Liver (tissue), 8 donors: ENCODE measurements at regions not wholly inside any gene's neighbourhood (a gene's known extent, or its start where the extent isn't known, plus 50 kb on each side); places are given as distances from the start of the nearest gene placed in this dataset.

Experiments used
- DNase-seq: peaks from one replicate; pipeline ENCODE4 v3.0.0-alpha.2; 2017; ENCODE audit warnings: low spot score
- H3K27ac ChIP-seq, 2 donors: one replicate each; pipeline ENCODE4 v1.7.0; 2013; ENCODE audit warnings: inconsistent platforms in 2 of 2, low read length in 2 of 2, control low read depth in 1 of 2, low read depth in 1 of 2, mild to moderate bottlenecking in 1 of 2
- H3K27me3 ChIP-seq, 4 donors: one replicate each; pipeline versions ENCODE4 v1.6.1 to v1.7.0; 2013; ENCODE audit warnings: low read length in 3 of 4, inconsistent platforms in 1 of 4, mild to moderate bottlenecking in 1 of 4, moderate library complexity in 1 of 4; ENCODE audit not compliant: control insufficient read depth in 4 of 4, insufficient read depth in 4 of 4
- H3K36me3 ChIP-seq, 4 donors: one replicate each; pipeline versions ENCODE4 v1.6.1 to v1.7.0; 2013; ENCODE audit warnings: low read length in 3 of 4, mild to moderate bottlenecking in 3 of 4, low read depth in 1 of 4, moderate library complexity in 1 of 4; ENCODE audit not compliant: control insufficient read depth in 4 of 4, insufficient read depth in 3 of 4
- H3K4me1 ChIP-seq, 4 donors: one replicate each; pipeline versions ENCODE4 v1.6.1 to v1.7.0; 2013; ENCODE audit warnings: low read length in 3 of 4, mild to moderate bottlenecking in 3 of 4, moderate library complexity in 1 of 4; ENCODE audit not compliant: control insufficient read depth in 4 of 4, insufficient read depth in 4 of 4
- H3K4me3 ChIP-seq, 3 donors: one replicate each; pipeline versions ENCODE4 v1.6.1 to v1.7.0; 2013; ENCODE audit warnings: low read length in 3 of 3, control low read depth in 1 of 3, low read depth in 1 of 3, mild to moderate bottlenecking in 1 of 3
- H3K9ac ChIP-seq, 2 donors: one replicate each; pipeline ENCODE4 v1.7.0; 2013; ENCODE audit warnings: low read length in 2 of 2, mild to moderate bottlenecking in 2 of 2, moderate library complexity in 2 of 2, control low read depth in 1 of 2, low read depth in 1 of 2
- H3K9me3 ChIP-seq, 4 donors: one replicate each; pipeline versions ENCODE4 v1.6.1 to v1.7.0; 2013; ENCODE audit warnings: low read length in 3 of 4; ENCODE audit not compliant: control insufficient read depth in 4 of 4
- ATF3 ChIP-seq: IDR thresholded peaks from 2 replicates; pipeline ENCODE4 v1.6.1; 2016; ENCODE audit warnings: antibody characterized with exemption
- EGR1 ChIP-seq, 2 donors: IDR thresholded peaks; 2 replicates each; pipeline ENCODE4 v1.6.1; 2016 to 2018; ENCODE audit warnings: antibody characterized with exemption in 2 of 2, low read depth in 2 of 2
- FOXA1 ChIP-seq: IDR thresholded peaks from 2 replicates; pipeline ENCODE4 v1.6.1; 2016; ENCODE audit warnings: antibody characterized with exemption
- FOXA2 ChIP-seq: IDR thresholded peaks from 2 replicates; pipeline ENCODE4 v1.6.1; 2016; ENCODE audit warnings: antibody characterized with exemption
- GABPA ChIP-seq, 2 donors: IDR thresholded peaks in 1 of 2; conservative IDR thresholded peaks in 1 of 2; 2 replicates each; pipeline ENCODE4 v1.6.1; 2016; ENCODE audit warnings: antibody characterized with exemption in 2 of 2, mild to moderate bottlenecking in 1 of 2, moderate library complexity in 1 of 2
- HNF4A ChIP-seq, 2 donors: conservative IDR thresholded peaks; 2 replicates each; pipeline ENCODE4 v1.6.1; 2016; ENCODE audit warnings: antibody characterized with exemption in 2 of 2, mild to moderate bottlenecking in 2 of 2
- HNF4G ChIP-seq: IDR thresholded peaks from 2 replicates; pipeline ENCODE4 v1.6.1; 2016; ENCODE audit warnings: antibody characterized with exemption
- JUND ChIP-seq, 2 donors: IDR thresholded peaks; 2 replicates each; pipeline ENCODE4 v1.6.1; 2016; ENCODE audit warnings: antibody characterized with exemption in 2 of 2
- MAX ChIP-seq: IDR thresholded peaks from 2 replicates; pipeline ENCODE4 v1.6.1; 2016; ENCODE audit warnings: antibody characterized with exemption
- NR2F2 ChIP-seq: IDR thresholded peaks from 2 replicates; pipeline ENCODE4 v1.6.1; 2016; ENCODE audit warnings: antibody characterized with exemption
- RAD21 ChIP-seq, 2 donors: IDR thresholded peaks; 2 replicates each; pipeline ENCODE4 v1.6.1; 2016; ENCODE audit warnings: antibody characterized with exemption in 2 of 2, mild to moderate bottlenecking in 2 of 2
- RXRA ChIP-seq, 2 donors: IDR thresholded peaks; 2 replicates each; pipeline ENCODE4 v1.6.1; 2017 to 2018; ENCODE audit warnings: antibody characterized with exemption in 2 of 2, mild to moderate bottlenecking in 1 of 2
- SP1 ChIP-seq: IDR thresholded peaks from 2 replicates; pipeline ENCODE4 v1.6.1; 2018; ENCODE audit warnings: antibody characterized with exemption, mild to moderate bottlenecking
- TAF1 ChIP-seq: conservative IDR thresholded peaks from 2 replicates; pipeline ENCODE4 v1.6.1; 2016; ENCODE audit warnings: antibody characterized with exemption, mild to moderate bottlenecking
- YY1 ChIP-seq: IDR thresholded peaks from 2 replicates; pipeline ENCODE4 v1.6.1; 2016; ENCODE audit warnings: antibody characterized with exemption, mild to moderate bottlenecking
- WGBS: extraction: QIAGEN DNeasy Blood & Tissue Kit; methylation state at CpG from one replicate; pipeline ENCODE4 v1.1.7; 2013; 5-methylcytosine and 5-hydroxymethylcytosine counted together
- TF ChIP-seq, protein P1 (sequence below): fragments of 150-350 bp; IDR thresholded peaks from 2 replicates; pipeline ENCODE4 v1.5.1; 2017; ENCODE audit warnings: improper control_type of control experiment, low read depth, low read length; ENCODE audit not compliant: missing input control
- TF ChIP-seq, protein P2 (sequence below): IDR thresholded peaks from 2 replicates; pipeline ENCODE4 v1.6.1; 2016; ENCODE audit warnings: antibody characterized with exemption
- donor health status: healthy.
- donor health status: healthy.
- donor health status: healthy.
- donor health status: healthy.
- donor health status: healthy.

DNA sequence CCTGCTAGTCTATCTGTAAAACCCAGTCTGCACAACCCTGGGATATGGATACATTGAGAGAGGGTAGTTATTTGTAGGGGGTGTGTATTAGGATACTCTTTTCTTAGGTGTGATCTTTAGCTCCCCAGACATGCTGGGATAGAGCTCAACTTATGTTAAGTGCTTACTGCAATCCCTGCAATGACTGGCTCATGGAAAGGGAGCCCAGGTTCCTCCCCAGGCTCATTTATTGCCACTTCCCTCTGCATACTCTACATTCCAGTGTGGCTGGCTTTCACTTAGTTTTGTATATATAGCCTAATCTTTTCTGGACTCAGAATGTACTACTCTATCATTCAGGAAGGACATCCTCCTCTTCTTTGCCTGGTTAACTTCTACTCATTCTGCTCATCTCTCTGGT lies 172.0 kb downstream of the SYT10 start:
- Histone ChIP-seq H3K27ac (no peak overlapping the region), H3K4me1 (no peaks in the 10 kb centered on the region), H3K36me3 (no peaks in the 10 kb centered on the region), H3K9ac (no peak overlapping the region), H3K27me3 (no peaks in the 10 kb centered on the region), H3K4me3 (no peak overlapping the region), H3K9me3 (no peaks in the 10 kb centered on the region)
- no peak for TF ChIP-seq RXRA (IDR thresholded peaks at IDR 0.05)
- no peak for TF ChIP-seq FOXA2
- TF ChIP-seq FOXA1 = no peak
- no peak for TF ChIP-seq JUND (IDR thresholded peaks at IDR 0.05)
- no peak for TF ChIP-seq TAF1
- TF ChIP-seq NR2F2 = no peak
- no peak for TF ChIP-seq SP1
- no peak for TF ChIP-seq YY1
- TF ChIP-seq, protein P1, sequence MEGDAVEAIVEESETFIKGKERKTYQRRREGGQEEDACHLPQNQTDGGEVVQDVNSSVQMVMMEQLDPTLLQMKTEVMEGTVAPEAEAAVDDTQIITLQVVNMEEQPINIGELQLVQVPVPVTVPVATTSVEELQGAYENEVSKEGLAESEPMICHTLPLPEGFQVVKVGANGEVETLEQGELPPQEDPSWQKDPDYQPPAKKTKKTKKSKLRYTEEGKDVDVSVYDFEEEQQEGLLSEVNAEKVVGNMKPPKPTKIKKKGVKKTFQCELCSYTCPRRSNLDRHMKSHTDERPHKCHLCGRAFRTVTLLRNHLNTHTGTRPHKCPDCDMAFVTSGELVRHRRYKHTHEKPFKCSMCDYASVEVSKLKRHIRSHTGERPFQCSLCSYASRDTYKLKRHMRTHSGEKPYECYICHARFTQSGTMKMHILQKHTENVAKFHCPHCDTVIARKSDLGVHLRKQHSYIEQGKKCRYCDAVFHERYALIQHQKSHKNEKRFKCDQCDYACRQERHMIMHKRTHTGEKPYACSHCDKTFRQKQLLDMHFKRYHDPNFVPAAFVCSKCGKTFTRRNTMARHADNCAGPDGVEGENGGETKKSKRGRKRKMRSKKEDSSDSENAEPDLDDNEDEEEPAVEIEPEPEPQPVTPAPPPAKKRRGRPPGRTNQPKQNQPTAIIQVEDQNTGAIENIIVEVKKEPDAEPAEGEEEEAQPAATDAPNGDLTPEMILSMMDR = no peak
- TF ChIP-seq, protein P2, sequence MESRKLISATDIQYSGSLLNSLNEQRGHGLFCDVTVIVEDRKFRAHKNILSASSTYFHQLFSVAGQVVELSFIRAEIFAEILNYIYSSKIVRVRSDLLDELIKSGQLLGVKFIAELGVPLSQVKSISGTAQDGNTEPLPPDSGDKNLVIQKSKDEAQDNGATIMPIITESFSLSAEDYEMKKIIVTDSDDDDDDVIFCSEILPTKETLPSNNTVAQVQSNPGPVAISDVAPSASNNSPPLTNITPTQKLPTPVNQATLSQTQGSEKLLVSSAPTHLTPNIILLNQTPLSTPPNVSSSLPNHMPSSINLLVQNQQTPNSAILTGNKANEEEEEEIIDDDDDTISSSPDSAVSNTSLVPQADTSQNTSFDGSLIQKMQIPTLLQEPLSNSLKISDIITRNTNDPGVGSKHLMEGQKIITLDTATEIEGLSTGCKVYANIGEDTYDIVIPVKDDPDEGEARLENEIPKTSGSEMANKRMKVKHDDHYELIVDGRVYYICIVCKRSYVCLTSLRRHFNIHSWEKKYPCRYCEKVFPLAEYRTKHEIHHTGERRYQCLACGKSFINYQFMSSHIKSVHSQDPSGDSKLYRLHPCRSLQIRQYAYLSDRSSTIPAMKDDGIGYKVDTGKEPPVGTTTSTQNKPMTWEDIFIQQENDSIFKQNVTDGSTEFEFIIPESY = no peak
- no peak for DNase-seq

DNA sequence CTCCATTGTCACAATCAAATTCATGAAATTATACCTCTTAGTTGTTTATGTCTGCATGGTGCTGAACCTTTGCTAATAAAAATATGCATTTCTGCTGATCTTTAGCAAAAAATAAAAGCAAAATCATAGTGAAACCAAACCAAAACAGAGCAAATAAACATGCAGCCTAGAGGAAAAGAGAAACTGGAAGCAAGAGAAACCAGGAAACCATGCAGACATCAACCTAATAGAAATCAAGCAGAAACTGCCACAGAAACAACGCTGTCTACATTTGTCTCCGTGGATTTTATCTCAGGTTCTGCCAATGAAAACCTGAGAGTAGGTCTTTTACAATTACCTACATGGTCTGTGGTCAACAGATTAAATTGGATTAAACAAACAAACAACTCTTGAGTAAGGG lies 173.7 kb downstream of the SYT10 start:
- Histone ChIP-seq H3K27ac (no peak overlapping the region), H3K4me3 (no peak overlapping the region), H3K27me3 (no peaks in the 10 kb centered on the region), H3K36me3 (no peaks in the 10 kb centered on the region), H3K9me3 (no peaks in the 10 kb centered on the region), H3K9ac (no peak overlapping the region), H3K4me1 (no peaks in the 10 kb centered on the region)
- TF ChIP-seq HNF4G (no peak), NR2F2 (no peak), ATF3 (no peak), YY1 (no peak), TAF1 (no peak), FOXA2 (no peak), SP1 (no peak), FOXA1 (no peak), HNF4A (conservative IDR thresholded peaks at IDR 0.05) (no peak), RAD21 (IDR thresholded peaks at IDR 0.05) (no peak), GABPA (IDR thresholded peaks at IDR 0.05 in 1 of 2, conservative IDR thresholded peaks at IDR 0.05 in 1 of 2) (no peak), EGR1 (IDR thresholded peaks at IDR 0.05; ENCODE audit: low read depth in 2 of 2) (no peak), MAX (no peak)
- TF ChIP-seq, protein P1 = no peak
- TF ChIP-seq, protein P2 = no peak
- 53% methylated on average over 2 of the region's 2 CpGs for WGBS
- no peak for DNase-seq
